ENCODE measurements at regions not wholly inside any gene's neighbourhood (a gene's known extent, or its start where the extent isn't known, plus 50 kb on each side); places are given as distances from the start of the nearest gene placed in this dataset.

DNA sequence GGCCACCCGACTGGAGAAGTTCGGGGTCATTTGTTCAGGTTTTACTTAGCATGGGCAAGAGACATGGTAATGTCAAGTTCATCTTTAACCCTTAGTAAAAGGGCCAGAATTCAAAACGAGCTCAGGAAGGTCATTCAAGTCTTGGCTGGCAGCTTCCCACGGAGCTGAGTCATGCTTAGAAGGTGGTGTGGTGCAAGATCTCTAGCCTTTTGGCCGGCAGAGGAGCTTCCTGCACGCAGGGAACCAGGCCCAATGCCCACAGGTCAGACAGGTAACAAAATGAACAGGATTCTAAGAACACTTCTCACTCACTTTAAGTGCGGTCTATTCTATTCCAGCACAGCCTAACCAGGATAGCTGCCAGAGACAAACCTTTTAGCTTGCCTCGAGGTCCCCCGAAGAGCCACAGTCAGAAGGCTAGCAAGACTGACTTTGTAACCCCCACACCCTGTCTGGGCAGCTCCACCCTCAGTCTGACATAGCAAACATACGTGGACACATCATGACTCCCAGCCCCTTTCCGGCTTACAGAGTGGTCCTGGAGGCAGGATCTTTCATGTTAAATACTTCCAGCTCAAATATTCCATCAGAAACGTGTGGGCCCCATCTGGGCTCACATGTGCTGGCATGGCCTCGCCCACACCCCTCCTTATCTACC, 292.7 kb downstream of the BCL11A start:
- Histone ChIP-seq H3K4me3 (ENCODE audit: low read length) (no peak overlapping the region), H3K36me3 (ENCODE audit: control insufficient read depth, insufficient read depth, low read length) (no peaks in the 10 kb centered on the region), H3K27me3 (ENCODE audit: control insufficient read depth, insufficient read depth, low read length, poor library complexity, severe bottlenecking) (no peaks in the 10 kb centered on the region), H3K4me1 (ENCODE audit: control insufficient read depth, insufficient read depth, low read length) (no peaks in the 10 kb centered on the region), H3K27ac (ENCODE audit: low read depth, low read length) (no peak overlapping the region), H3K9me3 (ENCODE audit: control insufficient read depth, low read length) (no peaks in the 10 kb centered on the region), H3K9ac (ENCODE audit: extremely low read depth, low read length, poor library complexity, severe bottlenecking) (no peak overlapping the region)
- Mint-ChIP-seq H3K4me3 (no peak overlapping the region), H3K27me3 (ENCODE audit: insufficient read depth) (no peaks in the 10 kb centered on the region), H3K4me1 (no peaks in the 10 kb centered on the region), H3K27ac (no peak overlapping the region), H3K9me3 (no peaks in the 10 kb centered on the region), H3K36me3 (ENCODE audit: low read depth) (no peaks in the 10 kb centered on the region)
- WGBS, 2 experiments (ENCODE audit: insufficient coverage in 1 of 2, insufficient read length in 1 of 2), result 84 to 86% methylated on average over 8 to 13 of the region's 13 CpGs
- no peak for DNase-seq
- TF ChIP-seq CTCF (conservative IDR thresholded peaks at IDR 0.05), result no peak

GRCh38 chr2:60259781-60260180, 293.7 kb downstream of the BCL11A start:
- Histone ChIP-seq H3K9ac (ENCODE audit: extremely low read depth, low read length, poor library complexity, severe bottlenecking) (no peak overlapping the region), H3K27me3 (ENCODE audit: control insufficient read depth, insufficient read depth, low read length, poor library complexity, severe bottlenecking) (no peaks in the 10 kb centered on the region), H3K4me3 (ENCODE audit: low read length) (no peak overlapping the region), H3K27ac (ENCODE audit: low read depth, low read length) (no peak overlapping the region), H3K4me1 (ENCODE audit: control insufficient read depth, insufficient read depth, low read length) (no peaks in the 10 kb centered on the region), H3K36me3 (ENCODE audit: control insufficient read depth, insufficient read depth, low read length) (no peaks in the 10 kb centered on the region), H3K9me3 (ENCODE audit: control insufficient read depth, low read length) (no peaks in the 10 kb centered on the region)
- H3K4me1 Mint-ChIP-seq, result no peaks in the 10 kb centered on the region
- no peak for DNase-seq
- 60% methylated on average over 1 of the region's 1 CpG; no CpG with 5 or more reads in 1 of the 2 experiments for WGBS, 2 experiments (ENCODE audit: insufficient coverage in 1 of 2, insufficient read length in 1 of 2)
- H3K27ac Mint-ChIP-seq, result no peak overlapping the region
- H3K27me3 Mint-ChIP-seq (ENCODE audit: insufficient read depth), result no peaks in the 10 kb centered on the region
- H3K36me3 Mint-ChIP-seq (ENCODE audit: low read depth), result no peaks in the 10 kb centered on the region
- TF ChIP-seq CTCF (conservative IDR thresholded peaks at IDR 0.05), result no peak
- no peaks in the 10 kb centered on the region for H3K9me3 Mint-ChIP-seq
- H3K4me3 Mint-ChIP-seq, result no peak overlapping the region

DNA sequence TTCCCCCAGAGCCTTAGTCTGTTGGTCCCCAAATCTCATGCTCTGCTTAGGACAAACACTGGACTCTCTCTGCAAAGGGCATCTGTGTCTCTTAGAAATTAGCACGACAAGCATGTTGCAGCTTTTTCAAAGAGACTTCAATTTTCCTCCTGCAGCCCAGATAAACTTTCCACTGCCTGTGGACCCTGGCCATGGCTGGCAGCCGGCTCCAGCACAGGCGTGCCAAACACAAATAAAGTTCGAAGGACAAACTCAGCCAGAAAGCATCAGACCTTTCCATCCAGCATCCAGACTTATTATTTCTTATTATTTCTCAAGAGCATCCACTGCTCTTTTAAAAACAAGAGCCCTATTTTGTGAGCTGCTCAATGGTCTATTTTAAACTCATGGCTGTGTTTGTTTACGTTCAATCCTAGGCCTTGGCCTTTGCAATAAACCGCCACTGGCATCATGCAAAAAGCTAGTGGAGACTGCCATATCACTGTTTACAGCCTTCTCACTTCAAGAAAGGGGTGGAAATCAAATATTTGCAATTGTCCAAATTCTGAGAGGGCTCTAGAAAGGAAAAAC, 300.8 kb downstream of the BCL11A start:
- DNase-seq, result no peak
- Histone ChIP-seq H3K4me3 (ENCODE audit: low read length) (no peak overlapping the region), H3K36me3 (ENCODE audit: control insufficient read depth, insufficient read depth, low read length) (no peaks in the 10 kb centered on the region), H3K9ac (ENCODE audit: extremely low read depth, low read length, poor library complexity, severe bottlenecking) (no peak overlapping the region), H3K27me3 (ENCODE audit: control insufficient read depth, insufficient read depth, low read length, poor library complexity, severe bottlenecking) (no peaks in the 10 kb centered on the region), H3K4me1 (ENCODE audit: control insufficient read depth, insufficient read depth, low read length) (no peaks in the 10 kb centered on the region), H3K9me3 (ENCODE audit: control insufficient read depth, low read length) (no peaks in the 10 kb centered on the region), H3K27ac (ENCODE audit: low read depth, low read length) (no peak overlapping the region)
- no peaks in the 10 kb centered on the region for H3K27me3 Mint-ChIP-seq (ENCODE audit: insufficient read depth)
- no peaks in the 10 kb centered on the region for H3K4me1 Mint-ChIP-seq
- no peaks in the 10 kb centered on the region for H3K36me3 Mint-ChIP-seq (ENCODE audit: low read depth)
- no peak for TF ChIP-seq CTCF (conservative IDR thresholded peaks at IDR 0.05)
- H3K4me3 Mint-ChIP-seq, result no peak overlapping the region
- H3K9me3 Mint-ChIP-seq, result no peaks in the 10 kb centered on the region
- WGBS, 2 experiments (ENCODE audit: insufficient coverage in 1 of 2, insufficient read length in 1 of 2), result 87 to 89% methylated on average over 4 to 6 of the region's 6 CpGs
- no peak overlapping the region for H3K27ac Mint-ChIP-seq

All from endodermal cell (in vitro differentiated cells).